Stimulated activated naive CD8-positive, alpha-beta T cell treated with anti-CD3 and anti-CD28 coated beads, Interleukin-15, amount 100 ng/mL, for 72 hours (primary cell): ENCODE measurements at regions not wholly inside any gene's neighbourhood (a gene's known extent, or its start where the extent isn't known, plus 50 kb on each side); places are given as distances from the start of the nearest gene placed in this dataset.

Source experiments
- ATAC-seq: fragments of 150-1000 bp; cut with Tn5 transposase; 2 replicates; pipeline ENCODE4 v1.10.0; 2021; ENCODE audit warnings: mild to moderate bottlenecking, moderate library complexity
- DNase-seq, 2 donors: peaks; one replicate each; pipeline ENCODE4 v3.0.0; 2021 to 2022
- H3K27ac Mint-ChIP-seq, 2 donors: one replicate each; pipeline ENCODE4 v1.8.0; 2022; ENCODE audit warnings: mild to moderate bottlenecking in 2 of 2, mixed read lengths in 2 of 2, moderate library complexity in 2 of 2
- H3K27me3 Mint-ChIP-seq: one replicate; pipeline ENCODE4 v1.8.0; 2022; ENCODE audit warnings: mixed read lengths
- H3K4me1 Mint-ChIP-seq: one replicate; pipeline ENCODE4 v1.8.0; 2022; ENCODE audit warnings: mild to moderate bottlenecking, mixed read lengths
- H3K4me3 Mint-ChIP-seq, 2 donors: one replicate each; pipeline ENCODE4 v1.8.0; 2022; ENCODE audit warnings: mild to moderate bottlenecking in 2 of 2, mixed read lengths in 2 of 2, moderate library complexity in 1 of 2
- H3K9me3 Mint-ChIP-seq, 2 donors: one replicate each; pipeline ENCODE4 v1.8.0; 2022; ENCODE audit warnings: mixed read lengths in 2 of 2

GRCh38 chr2:226080334-226080733, 680.8 kb downstream of the NYAP2 start:
- Mint-ChIP-seq H3K4me3 (no peak overlapping the region), H3K4me1 (no peaks in the 10 kb centered on the region), H3K27ac (no peak overlapping the region), H3K9me3 (peaks cover 4 to 5% of the 10 kb centered on the region in 2 donors), H3K27me3 (no peaks in the 10 kb centered on the region)
- ATAC-seq (no peak), DNase-seq (no peak)

DNA sequence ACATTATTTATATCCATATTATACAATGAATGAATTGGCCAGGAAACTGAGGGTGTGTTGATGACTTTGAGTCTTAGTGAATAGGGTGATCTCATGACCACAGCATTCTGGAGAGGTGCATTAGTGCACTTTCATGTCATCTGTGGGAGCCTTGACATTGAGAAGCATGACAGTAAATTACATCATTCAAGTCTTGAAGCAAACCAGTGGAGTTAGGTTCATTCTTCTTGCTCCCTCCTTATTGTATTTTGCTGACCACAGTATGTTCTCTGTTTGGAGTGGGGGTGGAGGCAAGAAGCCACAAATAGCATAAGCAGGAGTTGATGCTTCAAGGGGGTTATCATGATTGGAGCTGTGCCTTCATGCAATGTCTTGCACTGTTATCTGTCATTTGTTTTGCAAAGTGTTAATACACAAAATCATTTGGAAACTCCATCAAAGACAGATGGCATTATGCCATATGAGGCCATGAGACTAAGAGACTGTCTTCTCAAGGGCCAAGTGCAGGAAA, 680.2 kb downstream of the NYAP2 start:
- no peaks in the 10 kb centered on the region for H3K9me3 Mint-ChIP-seq

GRCh38 chr2:226079196-226079595, 679.7 kb downstream of the NYAP2 start:
- ATAC-seq, result no peak
- DNase-seq, result no peak
- Mint-ChIP-seq H3K9me3 (no peaks in the 10 kb centered on the region), H3K27ac (no peak overlapping the region), H3K4me3 (no peak overlapping the region), H3K27me3 (no peaks in the 10 kb centered on the region), H3K4me1 (no peaks in the 10 kb centered on the region)

More for the DNA sequence above, 680.2 kb downstream of the NYAP2 start:
- no peaks in the 10 kb centered on the region for H3K4me1 Mint-ChIP-seq
- DNase-seq (no peak), ATAC-seq (peak; percentile 78)
- no peak overlapping the region for H3K27ac Mint-ChIP-seq
- H3K27me3 Mint-ChIP-seq, result no peaks in the 10 kb centered on the region
- H3K4me3 Mint-ChIP-seq, result no peak overlapping the region

GRCh38 chr2:226078666-226079065, 679.2 kb downstream of the NYAP2 start:
- ATAC-seq (no peak), DNase-seq (no peak)
- H3K4me3 Mint-ChIP-seq, result no peak overlapping the region
- no peaks in the 10 kb centered on the region for H3K27me3 Mint-ChIP-seq
- H3K9me3 Mint-ChIP-seq, result no peaks in the 10 kb centered on the region
- H3K27ac Mint-ChIP-seq, result no peak overlapping the region
- H3K4me1 Mint-ChIP-seq, result no peaks in the 10 kb centered on the region

DNA sequence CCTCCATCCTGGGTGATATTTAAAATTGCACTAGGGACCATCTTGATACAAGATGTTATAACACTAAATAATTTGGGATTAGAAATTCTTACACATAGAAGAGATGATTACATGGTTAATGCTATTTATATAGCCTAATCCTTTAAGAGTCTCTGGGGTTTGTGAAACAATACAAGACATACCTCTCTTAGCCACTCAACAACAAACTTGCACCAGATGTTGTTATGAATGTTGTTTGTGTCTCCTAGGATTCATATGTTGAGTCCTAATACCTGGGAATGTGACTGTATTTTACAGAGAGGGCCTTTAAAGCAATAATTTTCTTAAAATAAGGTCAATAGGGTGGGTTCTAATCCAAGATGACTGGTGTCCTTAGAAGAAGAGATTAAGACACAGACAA, 678.3 kb downstream of the NYAP2 start:
- Mint-ChIP-seq H3K27me3 (no peaks in the 10 kb centered on the region), H3K27ac (no peak overlapping the region), H3K9me3 (no peaks in the 10 kb centered on the region), H3K4me3 (no peak overlapping the region), H3K4me1 (no peaks in the 10 kb centered on the region)
- ATAC-seq (no peak), DNase-seq (no peak)

DNA sequence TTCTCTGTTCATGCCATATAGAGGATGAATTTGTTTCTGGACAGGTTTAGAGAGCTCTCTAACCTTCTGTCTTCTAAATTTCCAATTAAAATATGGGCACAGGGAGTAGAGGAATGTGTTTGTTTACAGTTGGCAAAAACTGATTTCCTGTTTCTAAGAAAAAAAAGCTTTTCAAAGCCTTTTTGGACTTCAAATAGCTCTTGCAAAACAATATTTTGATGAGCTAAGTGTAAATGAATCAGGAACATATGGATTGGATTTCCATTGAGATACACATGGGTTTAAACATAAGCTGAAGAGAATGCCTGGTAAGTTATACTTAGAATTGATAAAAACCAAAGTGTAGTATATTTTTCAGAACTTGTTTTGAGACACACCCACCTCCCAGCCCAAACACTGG, 677.5 kb downstream of the NYAP2 start:
- ATAC-seq (no peak), DNase-seq (no peak)
- Mint-ChIP-seq H3K9me3 (no peaks in the 10 kb centered on the region), H3K27me3 (no peaks in the 10 kb centered on the region), H3K4me3 (no peak overlapping the region), H3K4me1 (no peaks in the 10 kb centered on the region), H3K27ac (no peak overlapping the region)

- Mint-ChIP-seq H3K27me3 (no peaks in the 10 kb centered on the region), H3K4me3 (no peak overlapping the region), H3K9me3 (no peaks in the 10 kb centered on the region), H3K4me1 (no peaks in the 10 kb centered on the region), H3K27ac (no peak overlapping the region)
- no peak for ATAC-seq
- DNase-seq, result no peak
Measured at GRCh38 chr2:226076529-226076928, 677.0 kb downstream of the NYAP2 start.

- Mint-ChIP-seq H3K9me3 (no peaks in the 10 kb centered on the region), H3K27me3 (no peaks in the 10 kb centered on the region), H3K4me1 (no peaks in the 10 kb centered on the region), H3K4me3 (no peak overlapping the region), H3K27ac (no peak overlapping the region)
- DNase-seq (no peak), ATAC-seq (no peak)
Measured at GRCh38 chr2:226074391-226074790, 674.9 kb downstream of the NYAP2 start.

DNA sequence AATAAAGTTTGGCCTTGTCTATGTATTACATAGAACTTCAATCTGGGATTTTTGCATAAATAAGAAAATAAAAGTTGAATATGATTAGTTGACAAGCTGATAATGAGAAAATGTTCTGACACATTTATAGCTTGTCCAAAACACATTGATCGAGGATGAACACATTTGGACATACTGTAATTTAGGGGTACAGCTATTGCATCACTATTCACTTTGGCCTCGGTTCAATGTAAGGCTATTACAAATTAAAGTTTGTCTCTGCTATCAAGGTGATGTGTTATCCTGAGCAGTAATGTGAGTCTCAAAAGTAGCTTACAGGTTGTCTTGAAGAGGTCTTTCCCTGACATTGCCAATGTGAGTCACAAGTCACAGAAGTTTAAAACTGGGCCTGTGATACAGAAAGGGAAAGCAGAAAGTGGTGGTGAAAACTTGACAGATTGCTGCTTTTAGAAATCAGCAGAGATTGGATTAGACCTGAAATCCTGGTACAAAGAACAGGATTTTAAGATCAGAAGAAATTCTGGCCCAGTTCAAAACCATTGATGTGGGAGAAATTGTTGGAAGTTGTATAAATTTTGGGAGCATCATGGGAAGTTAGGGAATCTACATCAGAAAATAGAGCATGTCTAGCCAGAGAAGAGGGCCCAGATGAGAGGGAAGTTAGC, 674.1 kb downstream of the NYAP2 start:
- ATAC-seq, result no peak
- H3K4me3 Mint-ChIP-seq, result no peak overlapping the region
- no peak overlapping the region for H3K27ac Mint-ChIP-seq
- H3K9me3 Mint-ChIP-seq, result no peaks in the 10 kb centered on the region
- DNase-seq, result no peak
- H3K27me3 Mint-ChIP-seq, result no peaks in the 10 kb centered on the region
- H3K4me1 Mint-ChIP-seq, result no peaks in the 10 kb centered on the region

DNA sequence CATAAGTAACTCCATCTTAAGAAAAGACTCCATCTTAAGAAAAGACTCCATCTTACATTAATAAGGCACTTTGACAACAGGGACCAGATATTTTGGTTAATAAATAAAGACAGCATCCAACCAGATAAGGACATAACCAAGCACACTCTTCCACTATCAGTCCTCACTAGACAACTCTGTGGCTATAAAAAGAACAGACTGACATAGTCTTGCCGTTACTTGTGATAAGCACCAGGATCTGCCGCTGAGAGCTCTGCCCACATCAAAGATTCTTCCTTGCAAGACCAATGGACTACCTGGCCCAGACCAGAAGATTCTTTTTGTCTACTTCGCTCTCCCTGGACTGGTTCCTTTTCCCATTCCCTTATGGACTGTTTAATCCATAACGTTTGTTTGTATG, 667.4 kb downstream of the NYAP2 start:
- Mint-ChIP-seq H3K4me3 (no peak overlapping the region), H3K27ac (no peak overlapping the region), H3K9me3 (no peaks in the 10 kb centered on the region), H3K4me1 (no peaks in the 10 kb centered on the region), H3K27me3 (no peaks in the 10 kb centered on the region)
- ATAC-seq (no peak), DNase-seq (no peak)

DNA sequence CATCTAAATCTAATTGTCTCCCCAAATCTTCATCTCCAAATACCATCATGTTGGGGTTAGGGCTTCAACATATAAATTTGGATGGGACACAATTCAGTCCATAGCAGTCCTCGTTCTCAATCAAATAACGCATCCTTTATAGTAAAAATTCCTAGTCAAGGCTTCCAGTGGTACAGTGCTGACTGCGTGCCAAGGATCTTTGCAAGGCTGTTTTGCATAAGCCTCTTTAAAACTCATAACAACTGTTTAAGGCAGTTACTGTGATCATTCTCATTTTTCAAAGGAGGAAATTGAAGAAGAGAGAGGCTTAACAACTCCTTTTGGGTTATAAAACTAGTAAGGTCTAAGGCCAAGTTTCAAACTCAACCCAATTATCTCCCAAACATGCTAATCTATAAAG, 666.9 kb downstream of the NYAP2 start:
- Mint-ChIP-seq H3K27me3 (no peaks in the 10 kb centered on the region), H3K9me3 (no peaks in the 10 kb centered on the region), H3K4me1 (no peaks in the 10 kb centered on the region), H3K4me3 (no peak overlapping the region), H3K27ac (no peak overlapping the region)
- DNase-seq, result no peak
- no peak for ATAC-seq

DNA sequence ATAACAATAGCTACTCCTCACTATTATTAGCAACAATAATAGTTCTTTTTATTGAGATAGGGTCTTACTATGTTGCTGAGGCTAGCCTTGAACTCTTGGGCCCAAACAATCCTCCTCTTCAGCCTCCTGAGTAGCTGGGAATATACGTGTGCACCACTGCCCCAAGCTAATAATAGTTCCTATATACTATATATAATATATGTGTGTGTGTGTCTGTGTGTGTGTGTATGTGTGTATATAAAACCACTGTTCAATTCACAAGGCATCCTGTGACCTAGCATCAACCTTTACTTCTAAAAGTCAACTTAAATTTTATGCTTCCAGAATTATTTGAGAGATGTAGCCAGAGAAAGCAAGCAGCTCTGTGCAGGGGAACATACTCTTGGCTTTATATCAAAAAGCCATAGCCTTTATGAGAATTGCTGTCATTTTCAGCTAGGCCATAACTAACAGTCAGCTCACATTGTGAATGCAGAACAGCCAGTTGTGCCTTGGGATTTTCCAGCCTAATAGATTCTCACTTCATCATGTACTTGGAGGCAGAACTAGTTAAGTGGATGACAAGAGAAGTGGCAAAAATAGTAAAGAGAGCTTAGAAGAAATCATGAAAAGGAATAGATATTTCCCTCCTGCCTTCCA, 665.5 kb downstream of the NYAP2 start:
- ATAC-seq, result no peak
- peaks cover 7% of the 10 kb centered on the region for H3K27me3 Mint-ChIP-seq
- no peak overlapping the region for H3K4me3 Mint-ChIP-seq
- no peak overlapping the region for H3K27ac Mint-ChIP-seq
- H3K4me1 Mint-ChIP-seq, result no peaks in the 10 kb centered on the region
- no peak for DNase-seq
- H3K9me3 Mint-ChIP-seq, result no peaks in the 10 kb centered on the region

DNA sequence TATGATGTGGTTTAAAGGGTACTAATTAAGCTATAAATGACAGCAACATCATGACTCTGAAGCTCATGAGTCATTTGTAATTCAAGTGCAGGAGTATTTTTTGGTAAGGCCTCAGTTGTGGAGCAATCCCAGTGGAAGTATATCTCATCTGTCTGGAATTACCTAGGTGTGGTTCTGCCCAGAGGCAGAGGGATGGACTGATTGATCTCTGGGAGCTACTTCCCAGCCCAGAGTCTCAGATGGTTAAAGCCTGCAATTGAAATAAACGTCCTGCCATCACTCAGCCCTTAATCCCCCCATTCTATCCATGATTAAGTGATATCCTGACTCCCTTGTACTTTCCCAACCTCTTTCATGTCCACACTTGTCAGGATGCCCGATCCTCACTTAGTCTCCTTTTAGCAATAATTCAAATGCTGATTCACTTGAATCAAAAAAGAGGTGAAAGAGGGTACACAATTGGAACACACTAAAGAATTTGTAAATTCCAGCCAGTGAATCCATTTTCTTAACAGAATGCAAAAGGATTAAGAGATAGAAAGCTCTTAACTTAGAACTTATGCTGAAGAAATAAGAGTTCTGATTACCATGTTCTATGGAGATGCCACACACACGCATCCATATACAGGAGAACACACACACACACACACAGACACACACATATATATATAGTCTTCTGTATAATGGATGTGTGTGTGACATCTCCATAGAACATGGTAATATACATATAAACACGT, 664.4 kb downstream of the NYAP2 start:
- peaks cover 18% of the 10 kb centered on the region for H3K27me3 Mint-ChIP-seq
- H3K9me3 Mint-ChIP-seq, result no peaks in the 10 kb centered on the region
- no peak overlapping the region for H3K4me3 Mint-ChIP-seq
- no peak overlapping the region for H3K27ac Mint-ChIP-seq
- DNase-seq, result no peak
- no peak for ATAC-seq
- no peaks in the 10 kb centered on the region for H3K4me1 Mint-ChIP-seq

GRCh38 chr2:226059961-226060627, 660.6 kb downstream of the NYAP2 start:
- no peak for DNase-seq
- H3K4me1 Mint-ChIP-seq, result no peaks in the 10 kb centered on the region
- H3K27me3 Mint-ChIP-seq, result peaks cover 24% of the 10 kb centered on the region

DNA sequence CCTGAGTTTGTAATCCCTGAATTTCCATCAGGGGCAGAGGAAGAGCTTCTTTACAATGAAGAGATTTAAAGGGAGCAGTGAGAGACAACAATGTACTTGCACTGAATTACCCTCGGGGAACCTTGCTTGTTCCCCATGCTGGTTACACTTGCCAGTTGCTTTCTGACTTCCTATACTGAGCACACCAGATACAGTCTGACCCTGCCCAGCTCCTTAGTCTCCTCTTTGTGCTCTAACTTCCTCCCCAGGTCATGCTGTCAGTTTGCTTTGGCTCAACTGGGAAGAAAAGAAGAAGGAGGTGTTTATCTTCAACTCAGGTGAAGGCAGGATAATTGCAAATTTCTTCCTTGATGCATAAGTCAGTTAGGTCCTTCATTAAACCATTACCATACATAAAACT, 658.4 kb downstream of the NYAP2 start:
- ATAC-seq (no peak), DNase-seq (no peak)
- H3K27me3 Mint-ChIP-seq, result peaks cover 24% of the 10 kb centered on the region
- no peak overlapping the region for H3K4me3 Mint-ChIP-seq
- H3K27ac Mint-ChIP-seq, result no peak overlapping the region
- no peaks in the 10 kb centered on the region for H3K9me3 Mint-ChIP-seq
- no peaks in the 10 kb centered on the region for H3K4me1 Mint-ChIP-seq

More at GRCh38 chr2:226059961-226060627, 660.6 kb downstream of the NYAP2 start:
- ATAC-seq, result no peak
- Mint-ChIP-seq H3K27ac (no peak overlapping the region), H3K4me3 (no peak overlapping the region), H3K9me3 (no peaks in the 10 kb centered on the region)

DNA sequence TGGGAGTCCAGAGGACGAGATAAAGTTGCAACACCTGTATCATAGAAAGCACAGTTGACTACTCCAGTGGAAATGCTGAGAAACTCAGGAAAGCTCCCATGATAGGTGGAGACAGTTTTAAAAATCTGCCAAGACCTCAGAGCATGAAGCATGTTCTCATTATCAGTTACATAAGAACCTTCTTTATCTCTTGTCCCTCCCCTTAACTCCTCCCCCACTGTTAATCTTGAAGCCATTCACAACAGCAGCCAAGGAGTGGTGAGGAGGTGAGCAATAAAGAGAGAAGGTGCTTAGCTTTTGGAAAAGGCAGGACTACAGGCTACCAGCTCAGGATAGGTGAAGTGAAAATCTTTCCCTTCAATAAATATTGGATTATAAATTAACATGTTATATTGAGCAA, 657.9 kb downstream of the NYAP2 start:
- peaks cover under 1% of the 10 kb centered on the region for H3K4me1 Mint-ChIP-seq
- no peaks in the 10 kb centered on the region for H3K9me3 Mint-ChIP-seq
- DNase-seq (no peak), ATAC-seq (no peak)
- H3K27ac Mint-ChIP-seq, result no peak overlapping the region
- H3K4me3 Mint-ChIP-seq, result no peak overlapping the region
- H3K27me3 Mint-ChIP-seq, result peaks cover 24% of the 10 kb centered on the region
